ENCODE measurements at regions not wholly inside any gene's neighbourhood (a gene's known extent, or its start where the extent isn't known, plus 50 kb on each side); places are given as distances from the start of the nearest gene placed in this dataset.

- no peaks in the 10 kb centered on the region for H3K27me3 ChIP-seq (ENCODE audit: control insufficient read depth in 3 of 3, insufficient read depth in 3 of 3, low read length in 2 of 3)
- 93 to 94% methylated on average over 5 of the region's 5 CpGs for WGBS, 2 donors
- H3K4me3 ChIP-seq: no peak overlapping the region
- no peaks in the 10 kb centered on the region for H3K36me3 ChIP-seq (ENCODE audit: control insufficient read depth in 4 of 4, insufficient read depth in 4 of 4, low read length in 4 of 4)
- no peak for ATAC-seq (ENCODE audit: insufficient read depth, low FRiP score)
- H3K4me1 ChIP-seq (ENCODE audit: control insufficient read depth in 5 of 5, insufficient read depth in 5 of 5, low read length in 5 of 5): no peaks in the 10 kb centered on the region
- H3K9ac ChIP-seq (ENCODE audit: insufficient read depth in 1 of 2, low read length in 2 of 2): no peak overlapping the region
- TF ChIP-seq CTCF (IDR thresholded peaks at IDR 0.05; ENCODE audit: control extremely low read depth, extremely low read depth): no peak
- no peak overlapping the region for H3K27ac ChIP-seq (ENCODE audit: low read depth in 1 of 2, low read length in 1 of 2)
- no peaks in the 10 kb centered on the region for H3K9me3 ChIP-seq (ENCODE audit: control insufficient read depth in 4 of 4, insufficient read depth in 3 of 4, low read length in 3 of 4)
- DNase-seq: no peak
Observed at GRCh38 chr18:43681661-43682060, 404.4 kb upstream of the SYT4 start.

- H3K9ac ChIP-seq (ENCODE audit: insufficient read depth in 1 of 2, low read length in 2 of 2): no peak overlapping the region
- no peak overlapping the region for H3K27ac ChIP-seq (ENCODE audit: low read depth in 1 of 2, low read length in 1 of 2)
- no peak for DNase-seq
- no peaks in the 10 kb centered on the region for H3K9me3 ChIP-seq (ENCODE audit: control insufficient read depth in 4 of 4, insufficient read depth in 3 of 4, low read length in 3 of 4)
- no peaks in the 10 kb centered on the region for H3K36me3 ChIP-seq (ENCODE audit: control insufficient read depth in 4 of 4, insufficient read depth in 4 of 4, low read length in 4 of 4)
- no peak overlapping the region for H3K4me3 ChIP-seq
- H3K4me1 ChIP-seq (ENCODE audit: control insufficient read depth in 5 of 5, insufficient read depth in 5 of 5, low read length in 5 of 5): no peaks in the 10 kb centered on the region
- WGBS, 2 donors: 89 to 90% methylated on average over 7 of the region's 7 CpGs
- no peaks in the 10 kb centered on the region for H3K27me3 ChIP-seq (ENCODE audit: control insufficient read depth in 3 of 3, insufficient read depth in 3 of 3, low read length in 2 of 3)
- no peak for ATAC-seq (ENCODE audit: insufficient read depth, low FRiP score)
- no peak for TF ChIP-seq CTCF (IDR thresholded peaks at IDR 0.05; ENCODE audit: control extremely low read depth, extremely low read depth)
Observed at GRCh38 chr18:43682196-43682595, 404.9 kb upstream of the SYT4 start.

GRCh38 chr18:43686709-43687108 lies 409.4 kb upstream of the SYT4 start:
- no peaks in the 10 kb centered on the region for H3K36me3 ChIP-seq (ENCODE audit: control insufficient read depth in 4 of 4, insufficient read depth in 4 of 4, low read length in 4 of 4)
- no peak overlapping the region for H3K27ac ChIP-seq (ENCODE audit: low read depth in 1 of 2, low read length in 1 of 2)
- WGBS, 2 donors: 93 to 97% methylated on average over 1 of the region's 1 CpG
- peaks cover 0 to 4% (median 0%) of the 10 kb centered on the region in 4 donors for H3K9me3 ChIP-seq (ENCODE audit: control insufficient read depth in 4 of 4, insufficient read depth in 3 of 4, low read length in 3 of 4)
- TF ChIP-seq CTCF (IDR thresholded peaks at IDR 0.05; ENCODE audit: control extremely low read depth, extremely low read depth): no peak
- H3K4me3 ChIP-seq: no peak overlapping the region
- no peak for DNase-seq
- H3K9ac ChIP-seq (ENCODE audit: insufficient read depth in 1 of 2, low read length in 2 of 2): no peak overlapping the region
- no peaks in the 10 kb centered on the region for H3K4me1 ChIP-seq (ENCODE audit: control insufficient read depth in 5 of 5, insufficient read depth in 5 of 5, low read length in 5 of 5)
- ATAC-seq (ENCODE audit: insufficient read depth, low FRiP score): no peak
- no peaks in the 10 kb centered on the region for H3K27me3 ChIP-seq (ENCODE audit: control insufficient read depth in 3 of 3, insufficient read depth in 3 of 3, low read length in 2 of 3)

DNA sequence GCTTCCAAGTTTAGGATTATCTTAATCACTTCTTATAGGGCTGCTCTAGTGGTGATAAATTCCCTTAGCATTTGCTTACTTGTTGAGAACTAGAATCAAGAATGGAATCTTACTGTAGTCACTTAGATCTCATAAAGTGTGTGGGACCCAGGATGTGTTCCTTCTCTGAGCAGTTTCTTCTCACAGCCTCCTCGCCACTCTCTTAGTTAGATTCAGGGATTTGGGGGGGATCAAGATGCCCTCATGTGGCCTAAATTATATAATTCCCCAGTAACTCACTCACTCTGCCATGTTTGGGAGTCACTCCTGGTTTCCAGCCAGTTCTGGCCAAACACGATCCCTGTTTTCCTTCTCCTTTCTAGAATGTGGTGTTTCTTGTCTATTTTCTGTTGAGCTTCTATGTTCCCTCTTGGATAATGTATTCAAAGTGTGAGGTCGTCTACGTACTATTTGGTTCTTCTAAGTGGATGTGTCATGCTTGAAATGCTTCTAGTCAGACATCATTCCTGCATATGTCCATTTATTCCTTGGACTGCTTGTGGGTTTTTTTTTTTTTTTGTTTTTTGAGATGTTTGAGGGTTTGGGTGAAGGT lies 414.9 kb upstream of the SYT4 start:
- Histone ChIP-seq H3K4me1 (ENCODE audit: control insufficient read depth in 5 of 5, insufficient read depth in 5 of 5, low read length in 5 of 5) (no peaks in the 10 kb centered on the region), H3K27ac (ENCODE audit: low read depth in 1 of 2, low read length in 1 of 2) (no peak overlapping the region), H3K36me3 (ENCODE audit: control insufficient read depth in 4 of 4, insufficient read depth in 4 of 4, low read length in 4 of 4) (no peaks in the 10 kb centered on the region), H3K9me3 (ENCODE audit: control insufficient read depth in 4 of 4, insufficient read depth in 3 of 4, low read length in 3 of 4) (peaks cover 0 to 4% (median 0%) of the 10 kb centered on the region in 4 donors), H3K27me3 (ENCODE audit: control insufficient read depth in 3 of 3, insufficient read depth in 3 of 3, low read length in 2 of 3) (no peaks in the 10 kb centered on the region), H3K4me3 (no peak overlapping the region), H3K9ac (ENCODE audit: insufficient read depth in 1 of 2, low read length in 2 of 2) (no peak overlapping the region)
- DNase-seq: no peak
- ATAC-seq (ENCODE audit: insufficient read depth, low FRiP score): no peak
- WGBS, 2 donors: 85 to 89% methylated on average over 4 of the region's 4 CpGs
- TF ChIP-seq CTCF (IDR thresholded peaks at IDR 0.05; ENCODE audit: control extremely low read depth, extremely low read depth): no peak

Data from lung (tissue), 11 donors.